ENCODE measurements at regions not wholly inside any gene's neighbourhood (a gene's known extent, or its start where the extent isn't known, plus 50 kb on each side); places are given as distances from the start of the nearest gene placed in this dataset.

DNA sequence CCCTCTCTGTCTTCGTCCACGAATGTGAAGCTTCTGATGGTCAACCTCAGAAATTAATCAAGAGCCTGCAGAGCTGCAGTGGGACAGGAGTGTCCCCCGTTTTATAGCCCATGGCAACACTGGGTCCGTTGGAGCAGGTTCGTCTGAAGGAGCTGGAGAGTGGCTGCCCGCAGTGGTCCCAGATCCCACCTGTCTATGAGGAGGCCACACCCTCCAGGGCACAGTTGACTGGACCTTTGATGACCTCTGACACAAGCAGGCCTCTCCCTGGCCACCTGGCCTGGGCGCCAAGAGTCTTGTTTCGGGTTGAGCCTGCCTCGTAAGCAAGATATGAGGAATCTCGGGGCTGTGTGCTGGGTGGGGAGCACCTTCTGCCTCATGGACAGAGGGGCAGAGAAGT, 100.7 kb upstream of the SFSWAP start:
- TF ChIP-seq, protein P1, sequence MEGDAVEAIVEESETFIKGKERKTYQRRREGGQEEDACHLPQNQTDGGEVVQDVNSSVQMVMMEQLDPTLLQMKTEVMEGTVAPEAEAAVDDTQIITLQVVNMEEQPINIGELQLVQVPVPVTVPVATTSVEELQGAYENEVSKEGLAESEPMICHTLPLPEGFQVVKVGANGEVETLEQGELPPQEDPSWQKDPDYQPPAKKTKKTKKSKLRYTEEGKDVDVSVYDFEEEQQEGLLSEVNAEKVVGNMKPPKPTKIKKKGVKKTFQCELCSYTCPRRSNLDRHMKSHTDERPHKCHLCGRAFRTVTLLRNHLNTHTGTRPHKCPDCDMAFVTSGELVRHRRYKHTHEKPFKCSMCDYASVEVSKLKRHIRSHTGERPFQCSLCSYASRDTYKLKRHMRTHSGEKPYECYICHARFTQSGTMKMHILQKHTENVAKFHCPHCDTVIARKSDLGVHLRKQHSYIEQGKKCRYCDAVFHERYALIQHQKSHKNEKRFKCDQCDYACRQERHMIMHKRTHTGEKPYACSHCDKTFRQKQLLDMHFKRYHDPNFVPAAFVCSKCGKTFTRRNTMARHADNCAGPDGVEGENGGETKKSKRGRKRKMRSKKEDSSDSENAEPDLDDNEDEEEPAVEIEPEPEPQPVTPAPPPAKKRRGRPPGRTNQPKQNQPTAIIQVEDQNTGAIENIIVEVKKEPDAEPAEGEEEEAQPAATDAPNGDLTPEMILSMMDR (conservative IDR thresholded peaks at IDR 0.05): no peak
- no peak overlapping the region for H3K27ac ChIP-seq

DNA sequence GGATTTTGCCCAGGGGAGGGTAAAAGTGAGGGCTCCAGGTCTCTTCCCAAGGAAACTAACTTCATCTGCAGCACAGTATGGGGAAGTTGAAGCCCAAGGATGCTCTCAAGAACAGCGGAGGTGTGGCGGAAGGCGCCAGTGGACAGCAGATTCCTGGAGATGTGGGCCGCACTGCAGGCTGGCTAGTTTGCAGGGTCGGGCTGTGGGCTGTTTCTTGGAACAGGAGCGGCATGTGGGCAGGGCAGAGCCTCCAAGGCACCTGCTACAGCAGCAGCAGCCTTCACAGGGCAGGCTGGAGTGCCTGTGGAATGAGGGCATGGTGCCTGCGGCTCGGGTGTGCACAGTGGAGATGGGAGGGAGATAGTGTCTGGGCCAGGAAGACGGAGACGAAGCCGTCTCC, 100.0 kb upstream of the SFSWAP start:
- TF ChIP-seq, protein P1 (conservative IDR thresholded peaks at IDR 0.05): no peak

DNA sequence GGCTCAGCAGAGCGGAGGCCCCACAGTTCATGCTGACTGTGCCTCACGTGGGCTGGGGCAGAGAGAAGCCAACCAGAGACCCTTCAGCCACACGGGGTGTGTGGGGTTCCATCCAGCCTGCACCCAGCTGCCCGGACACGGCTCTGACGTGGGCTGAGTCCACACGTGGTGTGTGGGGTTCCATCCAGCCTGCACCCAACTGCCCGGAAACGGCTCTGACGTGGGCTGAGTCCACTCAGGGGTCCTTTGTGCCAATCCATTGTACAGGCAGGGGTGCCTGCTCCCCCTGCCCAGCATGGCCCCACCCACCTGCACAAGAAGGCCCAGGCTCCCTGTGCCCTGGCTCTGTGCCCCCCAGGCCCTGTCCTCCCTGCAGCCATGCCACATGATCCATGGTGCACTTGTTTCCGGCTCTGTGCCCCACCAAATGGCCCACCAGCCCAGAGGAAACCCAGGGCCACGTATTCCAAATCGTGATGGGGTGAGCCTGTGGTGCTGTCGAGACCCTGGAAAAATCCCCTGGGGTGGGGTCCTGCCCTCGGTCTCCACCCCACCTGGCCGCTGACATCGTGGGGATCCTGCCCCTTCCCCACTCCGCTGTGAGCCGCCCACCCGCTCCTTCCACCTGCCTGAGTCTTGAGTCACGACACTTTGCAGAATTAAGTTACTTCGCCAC, 99.3 kb upstream of the SFSWAP start:
- TF ChIP-seq, protein P1 (conservative IDR thresholded peaks at IDR 0.05): no peak

More for the DNA sequence above, 100.0 kb upstream of the SFSWAP start:
- no peak overlapping the region for H3K27ac ChIP-seq

DNA sequence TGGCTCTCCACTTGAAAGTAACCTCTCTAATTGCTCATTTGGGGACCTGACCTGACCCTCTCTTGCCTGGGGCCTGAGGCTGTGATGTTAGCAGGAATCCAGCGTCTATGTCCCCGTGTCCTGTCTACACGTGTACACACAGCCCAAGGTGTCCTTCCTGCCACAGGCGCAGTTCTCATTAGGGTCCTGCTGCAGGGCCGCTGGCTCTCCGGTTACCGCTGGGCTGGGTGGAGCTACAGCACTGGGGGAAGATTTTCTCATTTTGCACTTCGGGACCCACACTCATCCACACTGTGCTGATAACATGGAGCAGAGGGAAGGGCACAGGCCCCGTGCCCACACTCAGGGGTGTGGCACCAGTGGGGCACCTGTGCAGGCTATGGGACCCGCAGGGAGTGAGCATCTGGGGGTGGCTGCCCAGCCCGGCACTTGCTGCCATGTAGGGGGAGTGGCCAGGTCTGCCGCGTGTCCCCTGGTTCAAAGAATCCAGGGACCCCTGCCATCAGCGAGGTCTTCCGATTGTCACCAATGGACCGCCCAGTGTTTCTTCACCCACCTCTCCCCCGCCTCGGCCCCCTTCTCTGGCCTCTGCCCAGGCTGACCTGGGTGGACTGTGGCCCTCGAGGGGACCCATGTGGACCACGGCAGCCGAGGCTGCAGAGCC, 98.7 kb upstream of the SFSWAP start:
- TF ChIP-seq, protein P1 (conservative IDR thresholded peaks at IDR 0.05): no peak
- no peak overlapping the region for H3K27ac ChIP-seq

More for the DNA sequence above, 99.3 kb upstream of the SFSWAP start:
- H3K27ac ChIP-seq: no peak overlapping the region

DNA sequence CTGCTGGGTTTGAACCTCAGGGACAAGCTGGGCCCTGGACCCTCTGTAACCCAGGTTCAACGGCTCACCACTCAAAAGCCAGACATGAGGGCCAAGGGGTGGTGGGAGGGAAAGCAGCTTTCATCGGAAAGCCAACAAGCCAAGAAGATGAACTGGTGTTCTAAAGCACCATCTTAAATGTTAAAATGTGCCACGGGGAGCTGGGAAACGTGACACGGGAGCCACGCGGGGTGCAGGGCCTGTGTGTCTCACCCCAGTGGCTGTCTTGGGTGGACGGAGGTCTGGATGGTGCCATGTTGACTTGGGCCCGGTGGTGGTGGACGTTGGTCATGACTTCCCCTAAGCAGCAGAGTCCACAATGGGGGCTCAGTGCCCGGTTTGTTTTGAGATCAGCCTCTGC, 97.7 kb upstream of the SFSWAP start:
- no peak overlapping the region for H3K27ac ChIP-seq
- TF ChIP-seq, protein P1 (conservative IDR thresholded peaks at IDR 0.05): no peak

DNA sequence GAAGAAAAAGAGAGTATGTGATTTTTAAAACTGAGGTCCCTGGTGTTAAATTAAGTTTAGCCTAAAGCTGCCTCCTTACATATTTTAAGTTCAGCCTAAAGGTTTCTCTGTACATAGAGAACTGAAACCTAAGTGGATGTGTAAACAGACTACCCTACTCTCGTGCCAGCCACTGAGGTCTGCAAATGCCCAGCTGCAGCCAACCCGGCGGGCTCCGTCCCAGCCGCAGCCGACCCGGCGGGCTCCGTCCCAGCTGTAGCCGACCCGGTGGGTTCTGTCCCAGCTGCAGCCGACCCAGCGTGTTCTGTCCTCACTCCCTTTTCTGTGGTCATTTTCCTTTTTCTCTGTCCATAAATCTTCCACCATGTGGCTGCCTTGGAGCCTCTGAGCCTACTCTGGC, 97.2 kb upstream of the SFSWAP start:
- TF ChIP-seq, protein P1 (conservative IDR thresholded peaks at IDR 0.05): no peak

DNA sequence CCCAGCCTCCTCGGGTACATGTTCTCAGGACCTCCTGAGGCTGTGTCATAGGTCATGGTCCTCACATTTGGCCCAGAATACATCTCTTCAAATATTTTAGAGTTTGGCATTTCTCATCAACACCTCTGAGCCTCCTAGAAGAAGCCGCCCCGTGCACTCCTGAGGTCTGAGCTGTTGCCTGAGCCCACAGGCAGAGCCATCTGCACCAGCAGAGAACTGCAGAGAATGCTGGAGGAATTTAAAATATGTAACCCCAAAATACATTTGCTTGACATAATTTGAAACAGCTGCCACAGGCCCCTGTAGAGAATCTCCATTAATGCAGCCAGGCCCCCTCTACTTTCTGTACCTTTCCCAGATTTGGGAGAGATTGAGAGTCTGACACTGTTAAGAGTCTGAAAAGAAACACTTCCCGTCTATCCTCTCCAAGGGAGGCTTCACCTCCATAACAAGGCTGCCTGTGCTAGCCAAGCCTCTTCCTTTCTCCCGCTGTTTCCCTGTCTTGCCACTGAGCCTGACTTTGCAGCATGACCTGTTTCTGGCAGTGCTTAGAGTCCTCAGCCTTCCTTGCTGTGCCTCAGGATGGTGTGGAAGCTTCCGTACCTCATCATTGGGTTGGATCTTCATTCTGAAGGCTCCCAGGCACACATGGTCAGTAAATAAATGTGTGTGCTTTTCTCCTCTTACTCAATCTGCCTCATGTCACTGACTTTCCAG, 95.4 kb upstream of the SFSWAP start:
- TF ChIP-seq, protein P1 (conservative IDR thresholded peaks at IDR 0.05): no peak
- H3K27ac ChIP-seq: no peak overlapping the region

More for the DNA sequence above, 97.2 kb upstream of the SFSWAP start:
- no peak overlapping the region for H3K27ac ChIP-seq

Measured in VCaP (cell line).